DMS114 treated with DMSO at 0.1 percent for 48 hours (cell line): ENCODE measurements at regions not wholly inside any gene's neighbourhood (a gene's known extent, or its start where the extent isn't known, plus 50 kb on each side); places are given as distances from the start of the nearest gene placed in this dataset.

Source experiments
- DNase-seq: peaks from one replicate; lab custom pipeline; 2025; ENCODE audit not compliant: unreplicated experiment; lab: John Stamatoyannopoulos, UW

- no peak for DNase-seq
Measured at GRCh38 chr11:134552749-134553148, 140.7 kb upstream of the B3GAT1 start.

GRCh38 chr11:134545521-134545920, 133.5 kb upstream of the B3GAT1 start:
- DNase-seq: no peak

GRCh38 chr11:134544095-134544815, 132.2 kb upstream of the B3GAT1 start:
- no peak for DNase-seq

- no peak for DNase-seq
Measured at GRCh38 chr11:134543645-134544044, 131.6 kb upstream of the B3GAT1 start.

GRCh38 chr11:134543241-134543640, 131.2 kb upstream of the B3GAT1 start:
- DNase-seq: no peak

DNA sequence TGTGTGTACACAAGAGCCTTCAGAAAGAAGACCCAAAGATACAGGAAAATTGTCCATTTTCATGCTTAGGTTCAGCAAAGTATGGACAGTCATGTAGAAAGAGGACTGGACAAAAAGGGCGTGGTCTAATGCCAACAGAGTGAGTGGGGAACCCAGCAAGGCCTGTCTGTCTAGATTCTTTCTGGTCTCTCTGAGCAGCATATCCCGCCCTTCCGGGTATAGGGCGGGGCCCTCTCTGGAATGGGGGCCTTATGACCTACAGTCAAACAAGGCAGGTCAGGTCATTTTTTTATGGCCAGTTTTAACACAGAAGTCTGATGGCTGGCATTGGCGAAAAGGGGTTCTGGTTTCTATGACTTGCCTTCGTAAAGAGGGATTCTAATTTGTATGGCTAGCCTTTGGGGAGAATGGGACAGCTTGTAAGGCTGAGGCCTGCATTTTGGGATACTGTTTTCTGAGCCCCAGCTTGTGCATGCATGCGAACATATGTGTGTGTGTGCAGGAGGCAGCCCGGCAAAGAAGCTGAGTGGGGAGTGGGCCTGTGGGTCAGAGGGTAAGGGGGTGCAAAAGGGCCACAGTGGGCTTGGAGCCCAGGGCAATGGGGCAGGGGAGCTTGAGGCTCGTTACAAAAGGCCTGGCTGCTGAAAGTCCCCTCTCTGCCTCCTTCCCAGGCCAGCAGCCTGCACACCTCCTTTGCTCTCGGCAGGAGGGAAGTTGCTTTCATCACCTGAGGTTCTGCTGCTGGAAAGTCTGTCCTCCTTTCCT, 130.5 kb upstream of the B3GAT1 start:
- DNase-seq: no peak

GRCh38 chr11:134541951-134542350, 129.9 kb upstream of the B3GAT1 start:
- no peak for DNase-seq

GRCh38 chr11:134541355-134541754, 129.3 kb upstream of the B3GAT1 start:
- DNase-seq: no peak

GRCh38 chr11:134539285-134539684, 127.2 kb upstream of the B3GAT1 start:
- DNase-seq: no peak

DNA sequence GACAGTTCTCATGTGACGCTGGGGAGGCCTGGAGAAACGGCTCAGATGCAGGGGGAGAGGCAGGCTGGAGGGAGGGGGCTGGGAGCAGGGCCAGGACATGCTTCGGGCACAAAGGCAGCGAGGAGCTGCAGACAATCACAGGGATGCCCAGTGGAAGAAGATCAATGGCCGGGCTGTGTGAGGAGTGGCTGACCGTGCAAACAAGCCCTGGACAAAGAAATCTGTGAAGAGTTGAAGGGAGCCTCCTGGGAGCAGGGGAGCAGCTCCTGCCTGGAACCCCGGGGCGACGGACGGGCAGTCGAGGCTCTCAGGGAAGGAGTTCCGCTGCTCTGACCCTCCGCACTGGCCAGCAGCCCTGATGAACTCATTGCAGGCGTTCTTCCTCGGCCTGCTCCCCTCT, 126.7 kb upstream of the B3GAT1 start:
- DNase-seq: no peak

DNA sequence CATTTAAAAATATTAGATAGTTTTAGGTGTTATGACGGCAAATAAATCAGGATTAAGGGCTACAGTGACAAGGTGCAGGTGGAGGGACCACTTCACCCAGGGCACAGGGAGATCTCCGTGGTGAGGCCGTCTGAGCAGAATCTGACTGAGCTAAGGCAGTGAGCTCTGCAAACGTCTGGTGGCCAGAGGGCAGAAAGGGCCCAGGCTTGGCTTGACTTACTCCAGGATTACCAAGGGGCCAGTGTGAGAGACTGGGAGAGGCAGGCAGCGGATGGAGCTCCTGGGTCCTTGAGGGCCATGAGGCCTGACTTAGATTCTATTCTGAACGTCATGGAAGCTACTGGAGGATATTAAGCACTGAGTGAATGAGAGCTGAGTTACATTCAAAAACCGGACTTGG, 125.9 kb upstream of the B3GAT1 start:
- no peak for DNase-seq

DNA sequence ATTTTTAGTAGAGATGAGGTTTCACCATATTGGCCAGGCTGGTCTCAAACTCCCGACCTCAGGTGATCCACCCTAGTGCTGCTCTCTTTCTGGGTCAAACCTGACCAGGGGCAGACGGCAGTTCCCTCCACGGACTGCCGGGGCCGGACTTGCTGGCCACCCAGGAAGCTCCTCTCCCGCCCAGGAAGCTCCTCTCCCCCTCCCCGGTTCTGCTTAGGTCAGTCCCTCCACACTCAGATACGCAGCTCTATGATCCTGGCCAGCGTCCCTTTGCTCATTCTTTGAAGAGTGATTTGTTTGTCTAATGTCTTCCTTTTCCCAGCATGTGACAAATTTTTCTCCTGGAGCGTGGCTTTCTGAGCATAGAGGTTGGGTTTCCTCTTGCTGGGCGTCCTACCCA, 125.3 kb upstream of the B3GAT1 start:
- DNase-seq: no peak

GRCh38 chr11:134536677-134537076, 124.6 kb upstream of the B3GAT1 start:
- DNase-seq: no peak

GRCh38 chr11:134536219-134536618, 124.2 kb upstream of the B3GAT1 start:
- DNase-seq: no peak

DNA sequence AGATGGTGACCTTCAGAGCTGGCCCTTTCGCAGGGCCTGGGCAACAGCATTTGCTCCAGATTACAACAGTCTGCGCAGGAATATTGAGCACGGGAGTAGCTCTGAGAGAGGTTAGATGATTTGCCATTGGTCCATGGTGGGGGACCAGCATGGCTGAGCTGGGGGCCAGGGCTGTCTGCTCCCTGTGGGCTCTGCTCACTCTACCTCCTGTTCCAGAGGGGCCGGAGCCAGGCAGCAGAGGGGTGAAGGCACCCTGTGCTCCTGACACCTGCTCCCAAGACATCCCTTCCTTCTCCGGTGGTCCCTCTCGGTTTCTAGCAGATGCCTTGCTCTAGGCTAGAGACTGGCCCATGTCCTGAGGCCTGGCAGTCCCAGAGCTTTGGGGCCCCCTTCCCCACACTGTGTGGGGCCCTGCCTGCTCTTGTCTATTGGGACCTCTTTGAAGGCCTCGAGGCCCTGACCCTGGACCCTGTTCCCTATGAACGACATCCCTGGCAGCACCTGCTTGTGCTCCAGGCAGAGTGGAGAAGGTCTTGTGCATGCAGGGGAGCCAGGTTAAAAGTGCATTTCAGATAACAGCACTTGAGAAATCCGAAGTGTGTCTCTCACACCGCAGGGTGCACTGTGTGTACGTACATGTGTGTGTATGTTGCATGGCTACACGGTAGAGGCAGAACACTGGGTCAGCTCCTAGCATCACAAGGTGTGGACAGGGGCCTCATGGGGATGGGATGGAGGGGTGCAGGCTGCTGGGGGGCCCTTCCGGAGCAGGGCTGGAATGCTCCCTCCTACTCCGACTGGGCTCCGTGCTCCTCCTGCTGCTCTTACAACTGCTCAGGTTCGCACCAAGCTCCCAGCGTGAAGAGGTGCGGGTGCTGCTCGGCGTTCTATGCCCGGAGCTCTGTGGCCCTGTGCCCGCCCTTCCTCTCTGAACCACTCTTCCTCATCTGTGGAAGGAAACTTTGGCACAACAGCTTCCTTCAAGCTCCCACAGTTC, 123.3 kb upstream of the B3GAT1 start:
- no peak for DNase-seq

DNA sequence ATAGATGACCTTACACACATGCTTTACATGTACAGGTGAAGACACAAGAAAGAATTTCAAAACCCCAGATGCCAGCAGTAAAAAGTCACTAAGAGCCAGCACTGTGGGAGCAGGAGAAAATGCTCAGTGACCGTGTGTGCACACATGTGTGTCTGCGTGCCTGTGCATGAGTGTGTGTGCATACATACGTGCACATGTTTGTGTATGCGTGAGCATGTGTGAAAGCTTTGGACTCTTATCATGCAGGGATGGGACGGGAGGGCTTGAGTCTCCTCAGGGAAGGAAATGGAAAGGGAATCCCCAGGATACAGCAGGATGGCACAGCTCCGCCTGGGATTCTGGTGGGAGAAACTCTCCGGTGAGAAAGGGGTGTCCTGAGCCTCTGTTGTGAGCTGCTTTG, 121.5 kb upstream of the B3GAT1 start:
- DNase-seq: no peak

DNA sequence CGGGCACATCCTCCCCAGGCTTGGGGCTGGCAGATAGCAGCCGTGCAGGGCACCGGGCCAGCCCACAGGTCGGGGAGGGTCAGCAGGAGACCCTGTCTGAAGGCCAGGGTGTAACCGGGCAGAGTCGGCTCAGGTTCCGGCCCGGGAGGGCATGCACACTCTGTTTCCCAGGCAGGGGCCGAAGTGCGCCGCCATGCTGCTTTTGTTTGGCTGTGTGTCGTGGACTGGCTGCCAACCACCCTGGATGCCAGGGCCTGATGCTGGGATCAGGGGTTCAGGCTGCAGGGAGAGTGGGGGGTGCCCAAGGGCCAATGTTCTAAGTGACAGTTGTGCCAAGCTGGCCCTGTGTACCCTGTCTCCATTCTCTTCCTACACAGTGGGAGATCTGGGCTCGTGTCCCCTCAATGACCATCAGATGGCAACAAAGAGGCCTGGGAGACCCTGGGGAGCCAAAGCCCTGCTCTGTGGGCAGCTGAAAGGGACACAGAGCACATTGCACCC, 120.9 kb upstream of the B3GAT1 start:
- no peak for DNase-seq

- DNase-seq: no peak
Measured at GRCh38 chr11:134532131-134532920, 120.3 kb upstream of the B3GAT1 start.

DNA sequence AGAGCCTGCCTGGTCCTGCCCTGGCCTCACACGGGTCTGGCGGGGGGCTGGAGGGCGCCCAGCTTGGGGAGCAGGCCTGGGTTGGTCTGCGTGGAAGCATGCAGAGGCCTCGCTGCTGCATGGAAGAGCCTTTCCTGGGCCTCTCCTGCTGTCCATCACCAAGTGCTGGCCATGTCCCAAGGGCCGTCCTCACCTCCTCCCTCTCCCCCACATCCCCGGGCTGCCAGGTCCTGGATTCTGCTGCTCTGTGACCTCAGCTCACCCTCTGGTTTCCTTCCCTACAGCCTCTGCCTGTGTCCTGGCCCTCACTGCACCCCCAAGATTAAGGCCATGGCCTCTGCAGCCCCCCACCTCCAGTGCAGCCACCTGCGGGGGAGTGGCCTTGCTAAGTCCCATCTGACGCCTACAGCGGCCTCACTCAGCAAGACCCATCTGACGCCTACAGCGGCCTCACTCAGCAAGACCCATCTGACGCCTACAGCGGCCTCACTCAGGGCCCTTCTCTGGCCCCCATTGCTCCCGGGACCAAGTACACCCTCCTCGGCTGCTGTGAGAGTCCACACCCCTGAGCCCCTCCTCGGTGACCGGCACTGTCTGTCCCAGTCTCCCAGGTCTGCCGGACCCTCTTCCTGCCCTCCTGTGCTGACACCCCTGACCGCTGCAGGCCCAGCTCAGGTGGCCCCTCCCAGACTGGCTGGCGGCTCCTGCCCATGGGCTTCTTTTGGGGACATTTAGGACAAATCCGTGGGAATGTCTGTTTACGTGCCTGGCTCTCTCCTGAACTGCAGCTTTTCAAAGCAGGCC, 119.5 kb upstream of the B3GAT1 start:
- no peak for DNase-seq
